ENCODE measurements at regions not wholly inside any gene's neighbourhood (a gene's known extent, or its start where the extent isn't known, plus 50 kb on each side); places are given as distances from the start of the nearest gene placed in this dataset.

DNA sequence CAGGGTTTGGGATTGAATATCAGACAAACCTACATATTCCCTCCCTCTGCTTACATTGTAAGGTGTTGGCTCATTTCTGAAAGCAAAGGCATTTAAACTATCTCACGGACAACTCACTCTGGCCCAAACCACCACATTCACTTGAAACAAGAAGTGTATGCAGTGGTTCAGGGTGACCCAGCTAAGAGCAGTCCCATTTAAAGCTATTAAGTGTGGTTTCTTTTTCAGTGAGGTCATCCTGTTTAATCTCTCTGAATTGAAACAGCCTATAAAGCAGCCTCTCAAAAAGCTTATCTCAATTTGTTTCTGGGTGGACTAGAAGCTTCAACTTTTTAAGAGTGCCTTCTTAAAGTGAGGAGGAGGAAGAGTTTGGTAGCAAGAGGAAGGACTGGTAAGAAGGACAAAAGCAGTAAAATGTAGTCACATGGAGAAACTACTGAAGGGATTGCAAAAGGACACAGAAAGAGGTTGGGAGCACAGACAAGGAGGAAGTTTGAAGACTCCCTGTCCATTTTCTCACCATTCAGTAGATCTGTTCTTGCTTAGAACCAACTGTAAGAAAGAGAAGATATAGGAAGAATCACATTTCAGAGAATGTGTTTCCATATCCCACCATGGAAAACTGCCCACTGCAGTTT, 151.6 kb downstream of the TMCO5A start:
- Histone ChIP-seq H3K4me1 (replicated peaks in 1 of 4; ENCODE audit: control insufficient read depth in 3 of 4, insufficient read depth in 4 of 4, low read length in 3 of 4) (no peaks in the 10 kb centered on the region), H3K79me2 (ENCODE audit: control insufficient read depth in 1 of 2, insufficient read depth in 2 of 2, low read length in 2 of 2) (no peaks in the 10 kb centered on the region), H4K5ac (ENCODE audit: insufficient read length, low read depth, low read length) (no peak overlapping the region), H3K9ac (replicated peaks in 1 of 4; ENCODE audit: extremely low read depth in 1 of 4, low read depth in 3 of 4, low read length in 3 of 4) (no peak overlapping the region), H3K36me3 (ENCODE audit: control insufficient read depth in 2 of 4, insufficient read depth in 4 of 4, low read length in 3 of 4) (no peaks in the 10 kb centered on the region), H3K27me3 (replicated peaks in 1 of 4; ENCODE audit: control insufficient read depth in 3 of 4, extremely low read depth in 1 of 4, insufficient read depth in 3 of 4, low read length in 3 of 4) (no peaks in the 10 kb centered on the region), H3K4ac (replicated peaks; ENCODE audit: insufficient read length, low read depth, low read length) (no peak overlapping the region), H4K20me1 (replicated peaks in 1 of 2; ENCODE audit: control insufficient read depth in 1 of 2, insufficient read depth in 2 of 2, low read length in 2 of 2) (no peaks in the 10 kb centered on the region), H3K27ac (ENCODE audit: low read depth, low read length) (no peak overlapping the region), H3K9me3 (ENCODE audit: insufficient read depth in 2 of 2, low read depth in 1 of 2, low read length in 1 of 2) (no peaks in the 10 kb centered on the region), H4K8ac (ENCODE audit: extremely low read depth, insufficient read depth, low read length) (no peak overlapping the region), H3K56ac (replicated peaks; ENCODE audit: insufficient read length, low read depth, low read length) (no peak overlapping the region), H3K23ac (ENCODE audit: insufficient read length) (no peak overlapping the region), H2BK15ac (ENCODE audit: low read length) (no peak overlapping the region), H3K23me2 (ENCODE audit: low read depth, low read length) (no peaks in the 10 kb centered on the region), H2BK5ac (ENCODE audit: low read depth, low read length) (no peak overlapping the region), H3K79me1 (ENCODE audit: low read depth, low read length) (no peaks in the 10 kb centered on the region), H2BK120ac (replicated peaks; ENCODE audit: low read depth, low read length) (no peak overlapping the region), H2BK12ac (ENCODE audit: low read depth, low read length) (no peak overlapping the region), H3K4me2 (ENCODE audit: insufficient read depth in 1 of 2, low read depth in 2 of 2, low read length in 2 of 2) (no peak overlapping the region), H4K91ac (replicated peaks; ENCODE audit: insufficient read length, low read length) (no peak overlapping the region), H3K4me3 (ENCODE audit: extremely low read depth in 1 of 4, insufficient read depth in 2 of 4, low read depth in 3 of 4, low read length in 4 of 4) (no peak overlapping the region), H3K14ac (ENCODE audit: insufficient read length) (no peak overlapping the region), H3K18ac (ENCODE audit: extremely low read depth, low read length) (no peak overlapping the region), H2AK5ac (ENCODE audit: low read depth, low read length) (no peak overlapping the region), H2BK20ac (ENCODE audit: low read length) (no peak overlapping the region), H2AFZ (ENCODE audit: low read length) (peak overlapping the region; percentile 1; the same call in 1 of the 2 replicates)
- DNase-seq (ENCODE audit: low read depth in 1 of 2, low spot score in 2 of 2) (no peak), FAIRE-seq (no peak)
- ChIA-PET CTCF (ENCODE audit: partially characterized antibody) (interaction anchor here (0.9 to 1.4 kb wide), 2 partner anchors 82 to 90 kb away, joined by 4 to 5 read pairs; no protein-coding TSS in a partner anchor), POLR2A (ENCODE audit: partially characterized antibody) (no interaction called here)
- WGBS, 2 experiments (ENCODE audit: extremely low coverage in 1 of 2, insufficient coverage in 1 of 2, insufficient read length in 1 of 2, insufficient replicate concordance in 2 of 2, low coverage in 1 of 2, low lambda C conversion rate in 2 of 2, missing lambda C conversion rate in 1 of 2): 83% methylated on average over 1 of the region's 1 CpG; no CpG with 5 or more reads in 1 of the 2 experiments
- TF ChIP-seq SP4 (IDR thresholded peaks at IDR 0.05; ENCODE audit: low read length) (no peak), POLR2AphosphoS5 (IDR thresholded peaks at IDR 0.05; ENCODE audit: low read depth, low read length) (no peak), CBX5 (IDR thresholded peaks at IDR 0.05; ENCODE audit: low read depth, low read length) (no peak), SRF (IDR thresholded peaks at IDR 0.05; ENCODE audit: low read depth, low read length) (no peak), EZH2 (IDR thresholded peaks at IDR 0.05; ENCODE audit: low read depth, low read length, severe bottlenecking) (no peak), JUND (IDR thresholded peaks at IDR 0.05; ENCODE audit: low read length) (no peak), JUN (IDR thresholded peaks at IDR 0.05; ENCODE audit: low read depth, low read length) (no peak)
